MM.1S (cell line): ENCODE measurements at regions not wholly inside any gene's neighbourhood (a gene's known extent, or its start where the extent isn't known, plus 50 kb on each side); places are given as distances from the start of the nearest gene placed in this dataset.
A peak's percentile ranks its signal among the peaks of the same experiment; 100 is the strongest.

Experiments used
- DNase-seq: peaks from one replicate; pipeline ENCODE4 v3.0.0-alpha.2; 2015
- H2AFZ ChIP-seq: fragments of 300-600 bp; sonication (generic); 2 replicates; pipeline ENCODE4 v1.6.0; 2016; ENCODE audit warnings: antibody characterized with exemption, low read length
- H3F3A ChIP-seq: fragments of 300-600 bp; sonication (generic); 2 replicates; pipeline ENCODE4 v1.6.1; 2016; ENCODE audit warnings: mild to moderate bottlenecking, antibody characterized with exemption, low read length, moderate library complexity, mixed read lengths; ENCODE audit not compliant: insufficient read depth
- H3K27ac ChIP-seq: fragments of 300-600 bp; sonication (generic); 2 replicates; pipeline ENCODE4 v1.5.1; 2016; ENCODE audit warnings: mild to moderate bottlenecking, low read length
- H3K27me3 ChIP-seq: fragments of 300-600 bp; sonication (generic); replicated peaks from 2 replicates; pipeline ENCODE4 v1.6.0; 2016; ENCODE audit warnings: low read length; ENCODE audit not compliant: insufficient read depth
- H3K36me3 ChIP-seq: fragments of 300-600 bp; sonication (generic); replicated peaks from 2 replicates; pipeline ENCODE4 v1.6.1; 2016; ENCODE audit warnings: mild to moderate bottlenecking, low read length, mixed read lengths; ENCODE audit not compliant: insufficient read depth
- H3K4me1 ChIP-seq: fragments of 300-600 bp; sonication (generic); 2 replicates; pipeline ENCODE4 v1.6.1; 2016; ENCODE audit warnings: low read length, mixed read lengths
- H3K4me2 ChIP-seq: fragments of 300-600 bp; sonication (generic); 2 replicates; pipeline ENCODE4 v1.6.0; 2016; ENCODE audit warnings: low read depth, low read length
- H3K4me3 ChIP-seq: fragments of 300-600 bp; sonication (generic); 2 replicates; pipeline ENCODE4 v1.5.1; 2016; ENCODE audit warnings: low read length, mixed read lengths
- H3K79me2 ChIP-seq: fragments of 300-600 bp; sonication (generic); 2 replicates; pipeline ENCODE4 v1.6.1; 2016; ENCODE audit warnings: mixed run types, low read length, mixed read lengths
- H3K9ac ChIP-seq: fragments of 300-600 bp; sonication (generic); 2 replicates; pipeline ENCODE4 v1.6.1; 2016; ENCODE audit warnings: low read length, mixed read lengths
- H3K9me2 ChIP-seq: fragments of 300-600 bp; sonication (generic); replicated peaks from 2 replicates; pipeline ENCODE4 v1.6.1; 2016; ENCODE audit warnings: mild to moderate bottlenecking, low read length, mixed read lengths; ENCODE audit not compliant: insufficient read depth
- H3K9me3 ChIP-seq: fragments of 300-600 bp; sonication (generic); replicated peaks from 2 replicates; pipeline ENCODE4 v1.6.1; 2016; ENCODE audit warnings: mild to moderate bottlenecking, low read length, mixed read lengths; ENCODE audit not compliant: insufficient read depth
- H4K20me1 ChIP-seq: fragments of 300-600 bp; sonication (generic); 2 replicates; pipeline ENCODE4 v1.6.1; 2016; ENCODE audit warnings: mild to moderate bottlenecking, low read length, moderate library complexity, mixed read lengths; ENCODE audit not compliant: insufficient read depth
- CTCF ChIP-seq: fragments of 300-600 bp; sonication (generic); IDR thresholded peaks from 2 replicates; pipeline ENCODE4 v1.5.1; 2016; ENCODE audit warnings: antibody characterized with exemption, low read length, mixed read lengths
- EZH2 ChIP-seq: fragments of 300-600 bp; sonication (generic); optimal IDR thresholded peaks from 2 replicates; pipeline ENCODE3; 2017; ENCODE audit warnings: low read depth, mild to moderate bottlenecking, antibody characterized with exemption, low read length, mixed read lengths
- EZH2phosphoT487 ChIP-seq: fragments of 300-600 bp; sonication (generic); IDR thresholded peaks from 2 replicates; pipeline ENCODE4 v1.6.1; 2018; ENCODE audit warnings: antibody characterized with exemption, low read length

- no peak overlapping the region for H3K4me2 ChIP-seq
- no peaks in the 10 kb centered on the region for H3F3A ChIP-seq
- H3K9me2 ChIP-seq = no peaks in the 10 kb centered on the region
- H3K9ac ChIP-seq = no peak overlapping the region
- no peak overlapping the region for H3K27ac ChIP-seq
- H3K9me3 ChIP-seq = no peaks in the 10 kb centered on the region
- H3K27me3 ChIP-seq = no peaks in the 10 kb centered on the region
- H2AFZ ChIP-seq = no peak overlapping the region
- H4K20me1 ChIP-seq = no peaks in the 10 kb centered on the region
- DNase-seq = no peak
- no peaks in the 10 kb centered on the region for H3K4me1 ChIP-seq
- no peak overlapping the region for H3K4me3 ChIP-seq
- no peak for TF ChIP-seq EZH2
- no peak for TF ChIP-seq CTCF
- TF ChIP-seq EZH2phosphoT487 = no peak
- H3K36me3 ChIP-seq = no peaks in the 10 kb centered on the region
- no peaks in the 10 kb centered on the region for H3K79me2 ChIP-seq
These were observed 814.9 kb downstream of the LRFN5 start for GRCh38 chr14:42421377-42422078.

DNA sequence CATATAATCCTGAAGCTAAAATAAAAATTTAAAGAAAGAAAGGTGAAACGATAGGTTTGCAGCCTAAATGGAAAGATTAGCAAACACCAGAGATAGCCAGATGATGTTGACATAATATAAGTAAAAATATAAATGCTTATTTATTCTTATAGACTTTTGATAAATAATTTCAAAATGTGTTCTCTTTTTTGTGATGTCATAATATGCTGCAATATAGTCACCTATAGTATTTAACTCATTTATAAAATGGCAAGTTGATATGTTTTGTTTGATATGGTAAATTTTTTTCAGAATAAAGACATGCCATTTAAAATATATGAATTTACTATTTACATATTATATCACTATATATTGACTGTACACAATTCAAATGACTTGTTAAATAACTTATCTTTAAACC is 813.4 kb downstream of the LRFN5 start:
- H3K79me2 ChIP-seq = no peaks in the 10 kb centered on the region
- no peak overlapping the region for H3K4me3 ChIP-seq
- no peaks in the 10 kb centered on the region for H3K9me2 ChIP-seq
- H3K4me2 ChIP-seq = no peak overlapping the region
- no peak overlapping the region for H3K27ac ChIP-seq
- no peak for TF ChIP-seq EZH2
- no peak for TF ChIP-seq EZH2phosphoT487
- TF ChIP-seq CTCF = no peak
- no peak for DNase-seq
- no peaks in the 10 kb centered on the region for H3K36me3 ChIP-seq
- no peaks in the 10 kb centered on the region for H4K20me1 ChIP-seq
- no peaks in the 10 kb centered on the region for H3K9me3 ChIP-seq
- no peak overlapping the region for H3K9ac ChIP-seq
- H3K4me1 ChIP-seq = no peaks in the 10 kb centered on the region
- H3F3A ChIP-seq = no peaks in the 10 kb centered on the region
- H3K27me3 ChIP-seq = no peaks in the 10 kb centered on the region
- no peak overlapping the region for H2AFZ ChIP-seq

DNA sequence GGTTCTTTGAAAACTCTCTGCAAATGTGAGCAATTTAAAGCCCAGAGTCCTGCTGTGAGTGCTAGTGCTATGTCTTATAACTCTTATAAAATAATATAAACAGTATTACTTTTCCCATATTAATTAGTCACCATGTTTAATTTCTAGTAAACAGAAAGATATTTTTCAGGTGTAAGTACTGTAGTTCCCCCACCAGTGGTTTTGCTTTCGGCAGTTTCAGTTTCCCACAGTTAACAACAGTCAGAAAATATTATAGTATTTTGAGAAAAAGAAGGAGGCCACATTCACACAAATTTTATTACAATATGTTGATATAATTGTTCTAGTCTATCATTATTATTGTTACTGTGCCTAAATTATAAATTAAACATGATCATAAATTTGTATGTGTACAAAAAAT is 800.5 kb downstream of the LRFN5 start:
- Histone ChIP-seq H3K4me3 (no peak overlapping the region), H3K9me2 (no peaks in the 10 kb centered on the region), H3K9ac (no peak overlapping the region), H3K79me2 (no peaks in the 10 kb centered on the region), H3K36me3 (no peaks in the 10 kb centered on the region), H3K4me1 (peaks cover 12% of the 10 kb centered on the region; the same call in 1 of the 2 replicates), H3K9me3 (no peaks in the 10 kb centered on the region), H3F3A (no peaks in the 10 kb centered on the region), H3K27ac (peak overlapping the region; percentile 27; the same call in 1 of the 2 replicates), H2AFZ (no peak overlapping the region), H3K27me3 (no peaks in the 10 kb centered on the region), H3K4me2 (peak overlapping the region; percentile 43; the same call in 1 of the 2 replicates), H4K20me1 (no peaks in the 10 kb centered on the region)
- DNase-seq = peak; percentile 23
- TF ChIP-seq CTCF = no peak
- no peak for TF ChIP-seq EZH2
- no peak for TF ChIP-seq EZH2phosphoT487
